GM12878 (cell line): ENCODE measurements at regions not wholly inside any gene's neighbourhood (a gene's known extent, or its start where the extent isn't known, plus 50 kb on each side); places are given as distances from the start of the nearest gene placed in this dataset.

Experiments
- CTCF ChIP-seq, 3 experiments: IDR thresholded peaks in 2 of 3; conservative IDR thresholded peaks in 1 of 3; 2 replicates each; pipeline ENCODE4 v1.5.1; 2011; ENCODE audit warnings: low read depth in 3 of 3, low read length in 3 of 3, mild to moderate bottlenecking in 3 of 3, control low read depth in 2 of 3, moderate library complexity in 2 of 3, inconsistent platforms in 1 of 3, mixed read lengths in 1 of 3; ENCODE audit not compliant: control insufficient read depth in 2 of 3, insufficient read depth in 1 of 3; ENCODE audit errors: extremely low read depth in 1 of 3
- EGR1 ChIP-seq, 2 experiments: IDR thresholded peaks; 1 replicate in 1 of 2; 2 replicates in 1 of 2; pipeline ENCODE4 v1.6.1; 2011 to 2012; ENCODE audit warnings: low read depth in 2 of 2, low read length in 2 of 2, borderline replicate concordance in 1 of 2, mild to moderate bottlenecking in 1 of 2, moderate library complexity in 1 of 2
- EZH2 ChIP-seq: IDR thresholded peaks from 2 replicates; pipeline ENCODE4 v1.6.1; 2012; ENCODE audit warnings: low read depth, mild to moderate bottlenecking, control low read depth, inconsistent platforms, low read length, borderline replicate concordance; ENCODE audit not compliant: control insufficient read depth
- MAX ChIP-seq: IDR thresholded peaks from 2 replicates; pipeline ENCODE4 v1.6.1; 2012; ENCODE audit warnings: low read depth, low read length, improper control_type of control experiment
- SUZ12 ChIP-seq: fragments of 200-600 bp; sonication (generic); IDR thresholded peaks from one replicate; pipeline ENCODE4 v1.6.1; 2018; ENCODE audit warnings: antibody characterized with exemption, mild to moderate bottlenecking; ENCODE audit not compliant: unreplicated experiment
- ZBTB40 ChIP-seq: fragments of 450-650 bp; IDR thresholded peaks from 2 replicates; pipeline ENCODE4 v1.6.1; 2016; ENCODE audit warnings: mild to moderate bottlenecking, moderate library complexity, borderline replicate concordance

GRCh38 chr10:84863675-84864074 is 535.3 kb downstream of the CCSER2 start:
- no peak for TF ChIP-seq CTCF (IDR thresholded peaks at IDR 0.05 in 2 of 3, conservative IDR thresholded peaks at IDR 0.05 in 1 of 3; ENCODE audit: control insufficient read depth in 2 of 3, extremely low read depth in 1 of 3, insufficient read depth in 1 of 3, low read depth in 3 of 3, low read length in 3 of 3)
- no peak for TF ChIP-seq SUZ12
- no peak for TF ChIP-seq ZBTB40
- TF ChIP-seq MAX, result no peak
- no peak for TF ChIP-seq EZH2
- no peak for TF ChIP-seq EGR1 (IDR thresholded peaks at IDR 0.05; ENCODE audit: borderline replicate concordance in 1 of 2, low read depth in 2 of 2, low read length in 2 of 2)
